SK-N-SH (cell line): ENCODE measurements at regions not wholly inside any gene's neighbourhood (a gene's known extent, or its start where the extent isn't known, plus 50 kb on each side); places are given as distances from the start of the nearest gene placed in this dataset.

Source experiments
- CTCF ChIP-seq: fragments of 200-600 bp; sonication (generic); IDR thresholded peaks from 2 replicates; pipeline ENCODE4 v1.6.1; 2017; ENCODE audit warnings: antibody characterized with exemption, mild to moderate bottlenecking, moderate library complexity
- JUND ChIP-seq: IDR thresholded peaks from 2 replicates; pipeline ENCODE4 v1.4.0; 2012
- NRF1 ChIP-seq: IDR thresholded peaks from 2 replicates; pipeline ENCODE4 v1.6.1; 2012; ENCODE audit warnings: low read depth, mild to moderate bottlenecking, low read length
- REST ChIP-seq: IDR thresholded peaks from 2 replicates; pipeline ENCODE4 v1.6.1; 2012; ENCODE audit warnings: mild to moderate bottlenecking, low read depth, low read length, moderate library complexity
- RFX5 ChIP-seq: IDR thresholded peaks from 2 replicates; pipeline ENCODE4 v1.6.1; 2012; ENCODE audit warnings: mild to moderate bottlenecking, improper control_type of control experiment, low read length
- USF2 ChIP-seq: fragments of 150-350 bp; IDR thresholded peaks from 2 replicates; pipeline ENCODE4 v1.6.1; 2017; ENCODE audit warnings: antibody characterized with exemption, low read length, low read depth, borderline replicate concordance

DNA sequence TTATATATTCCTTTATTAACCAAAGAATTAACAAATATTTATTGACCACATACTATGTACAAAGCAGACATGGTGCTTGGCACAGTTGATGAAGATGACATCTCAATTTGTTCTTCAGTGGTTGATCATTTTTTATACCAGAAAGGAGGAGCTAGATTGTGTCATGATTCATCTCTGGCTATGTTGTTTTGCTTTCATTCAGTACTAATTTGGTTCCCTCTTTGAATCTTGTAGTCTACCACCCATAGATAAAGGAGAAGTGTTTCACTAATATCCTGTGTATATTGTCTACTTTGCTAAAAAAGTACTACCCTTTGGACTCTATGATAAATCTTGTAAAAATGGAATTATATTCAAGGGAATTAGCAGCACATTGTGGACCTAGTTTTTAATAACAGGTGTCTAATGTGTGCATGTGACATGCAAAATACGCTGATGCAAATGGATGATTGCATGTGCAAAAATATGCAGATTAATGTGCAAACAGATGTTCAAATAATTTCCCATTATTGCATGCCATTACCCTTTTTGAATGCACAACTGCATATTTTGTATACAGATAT is 313.2 kb upstream of the ZEB2 start:
- TF ChIP-seq CTCF (no peak), RFX5 (no peak), JUND (no peak), NRF1 (no peak), USF2 (no peak), REST (no peak)
